NCI-H510A (cell line): ENCODE measurements at regions not wholly inside any gene's neighbourhood (a gene's known extent, or its start where the extent isn't known, plus 50 kb on each side); places are given as distances from the start of the nearest gene placed in this dataset.
"Not testable (repeated sequence)": the region's sequence is repeated elsewhere in the genome, so short reads cannot be mapped to it uniquely, and the experiment has no call there.

ENCODE experiments used
- DNase-seq: peaks from one replicate; lab custom pipeline; 2025; lab: John Stamatoyannopoulos, UW

DNA sequence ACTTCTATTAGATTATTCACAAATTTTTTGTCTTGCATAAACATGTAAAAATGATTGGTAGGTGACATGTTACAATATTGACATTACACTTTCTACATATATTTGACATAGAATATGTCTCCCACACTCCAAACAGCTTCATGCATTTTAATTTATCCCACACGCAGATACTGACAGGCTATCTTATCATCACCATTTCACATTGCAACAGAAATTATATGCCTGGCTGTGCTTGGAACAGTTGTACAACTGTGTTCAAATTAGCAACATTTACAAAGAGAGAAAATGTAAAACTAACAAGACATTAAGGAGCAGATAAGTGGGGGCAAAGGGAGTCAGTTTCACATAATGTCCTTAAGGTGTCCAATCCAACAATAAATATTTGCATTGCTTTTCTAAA lies 1208.5 kb downstream of the NSUN3 start:
- no peak for DNase-seq

- DNase-seq, result no peak
Observed at GRCh38 chr3:95272166-95272565, 1209.3 kb downstream of the NSUN3 start.

DNA sequence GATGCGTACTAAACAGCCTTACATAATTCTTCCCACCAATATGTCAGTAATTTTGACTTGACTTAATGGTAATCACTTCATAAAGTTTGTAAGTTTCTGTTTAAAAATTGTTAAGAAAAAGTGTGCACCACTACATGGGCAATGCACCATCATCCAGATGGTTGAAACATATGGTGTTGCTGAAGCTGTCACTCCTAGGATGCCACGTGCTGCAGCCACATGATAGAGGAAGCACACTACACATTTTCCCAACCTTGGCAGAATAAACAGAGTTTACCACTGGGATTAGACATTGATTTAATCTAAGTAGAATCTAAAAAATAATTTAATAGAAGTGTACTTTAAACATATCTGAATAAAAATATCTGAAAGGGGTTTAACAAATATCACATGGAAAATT lies 1209.9 kb downstream of the NSUN3 start:
- DNase-seq, result no peak

- no peak for DNase-seq
Observed at GRCh38 chr3:95277613-95278012, 1214.8 kb downstream of the NSUN3 start.

- no peak for DNase-seq
Observed at GRCh38 chr3:95280711-95281352, 1218.0 kb downstream of the NSUN3 start.

- DNase-seq, result no peak
Observed at GRCh38 chr3:95289295-95289694, 1226.4 kb downstream of the NSUN3 start.

DNA sequence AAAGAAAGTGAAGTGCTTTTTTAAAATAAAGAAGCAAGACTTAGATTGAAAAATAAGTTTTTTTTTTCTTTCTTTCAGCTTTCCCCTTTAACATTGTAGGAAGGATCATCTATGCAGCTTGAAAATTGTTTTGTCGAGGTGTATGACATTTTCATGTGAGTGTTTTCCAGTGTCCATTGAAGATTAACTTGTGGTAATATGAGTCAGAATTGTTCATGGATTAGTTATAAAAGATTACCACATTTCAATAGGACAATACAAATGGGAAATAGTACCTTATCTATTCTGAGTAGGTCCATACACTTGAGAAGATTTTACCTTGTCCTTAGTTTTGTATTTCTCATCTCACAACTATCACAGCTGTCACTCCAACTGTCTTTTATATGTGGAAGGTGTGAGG lies 1234.7 kb downstream of the NSUN3 start:
- DNase-seq, result no peak

GRCh38 chr3:95302044-95302443 lies 1239.2 kb downstream of the NSUN3 start:
- no peak for DNase-seq

GRCh38 chr3:95310560-95310959 lies 1247.7 kb downstream of the NSUN3 start:
- DNase-seq, result no peak

GRCh38 chr3:95311272-95311671 lies 1248.4 kb downstream of the NSUN3 start:
- DNase-seq, result no peak

- DNase-seq, result no peak
Observed at GRCh38 chr3:95312650-95313049, 1249.8 kb downstream of the NSUN3 start.

- DNase-seq, result no peak
Observed at GRCh38 chr3:95319921-95320494, 1257.1 kb downstream of the NSUN3 start.

DNA sequence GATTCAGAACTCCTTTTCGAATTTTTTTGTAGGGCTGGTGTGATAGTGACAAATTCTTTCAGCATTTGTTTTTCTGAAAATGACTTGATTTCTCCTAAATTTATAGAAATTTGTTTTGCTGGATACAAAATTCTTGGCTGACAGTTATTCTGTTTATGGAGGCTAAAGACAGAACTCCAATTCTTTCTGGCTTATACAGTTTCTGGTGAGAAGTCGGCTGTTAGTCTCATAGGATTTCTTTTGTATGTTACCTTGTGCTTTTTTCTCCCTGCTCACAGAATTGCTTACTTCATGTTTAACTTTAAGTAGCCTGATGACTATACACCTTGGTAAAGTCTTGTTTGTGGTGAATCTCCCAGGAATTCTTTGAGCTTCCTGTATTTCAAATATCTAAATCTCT lies 1264.6 kb downstream of the NSUN3 start:
- no peak for DNase-seq

- no peak for DNase-seq
Observed at GRCh38 chr3:95333826-95334225, 1271.0 kb downstream of the NSUN3 start.

DNA sequence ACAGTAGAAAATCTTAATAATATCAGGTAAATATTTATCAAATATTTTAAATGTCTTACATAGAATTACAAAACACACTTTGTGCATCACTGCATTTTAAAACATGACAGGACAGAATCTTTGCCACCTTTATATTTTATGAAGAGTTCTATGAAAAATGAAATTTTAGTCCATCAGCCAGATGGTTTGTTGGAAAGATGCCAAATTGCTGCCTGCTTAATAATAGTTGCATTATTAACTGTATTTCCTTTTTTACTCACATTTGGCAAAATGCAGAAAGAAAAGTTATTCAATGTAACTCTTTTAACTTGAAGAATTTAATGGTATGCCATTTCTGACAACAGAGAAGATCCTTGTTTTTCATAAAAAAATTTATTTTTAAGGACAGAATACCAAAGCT lies 1271.6 kb downstream of the NSUN3 start:
- DNase-seq, result no peak

DNA sequence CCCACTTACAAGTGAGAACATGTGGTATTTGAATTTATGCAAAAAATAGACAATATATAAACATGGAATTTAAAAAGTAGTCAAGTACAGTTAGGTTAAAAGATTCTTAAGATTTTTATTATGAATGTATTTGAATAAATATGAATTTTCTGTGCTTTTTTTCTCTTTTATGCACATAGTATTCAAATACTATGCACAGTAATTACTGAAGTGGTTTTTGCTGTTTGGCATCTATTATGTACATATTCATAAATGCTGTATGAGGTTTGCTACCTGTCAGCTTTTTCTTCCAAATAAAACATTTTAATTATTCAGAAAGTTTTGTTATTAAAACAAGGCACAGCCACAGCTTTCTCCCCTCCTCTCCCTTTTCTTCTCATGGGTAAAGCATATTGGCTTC lies 1272.7 kb downstream of the NSUN3 start:
- no peak for DNase-seq

DNA sequence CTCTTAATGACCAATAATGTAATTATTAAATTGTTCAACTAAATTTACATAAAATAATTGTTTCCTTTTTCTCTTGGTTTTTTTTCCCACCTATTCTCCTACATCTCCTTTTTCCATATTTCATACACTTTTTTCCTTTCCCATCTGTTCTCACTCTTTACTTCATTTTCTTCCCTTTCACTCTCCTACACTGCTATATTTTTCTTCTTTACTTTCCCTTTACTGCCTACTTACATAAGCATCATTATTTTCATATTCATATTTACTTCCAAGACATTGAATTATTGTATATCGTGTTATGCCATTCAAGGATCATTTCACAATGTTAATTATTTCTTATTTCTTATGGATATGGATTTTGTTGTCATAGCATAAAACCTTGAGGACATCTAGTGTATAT lies 1275.6 kb downstream of the NSUN3 start:
- no peak for DNase-seq

- no peak for DNase-seq
Observed at GRCh38 chr3:95341314-95341713, 1278.5 kb downstream of the NSUN3 start.

DNA sequence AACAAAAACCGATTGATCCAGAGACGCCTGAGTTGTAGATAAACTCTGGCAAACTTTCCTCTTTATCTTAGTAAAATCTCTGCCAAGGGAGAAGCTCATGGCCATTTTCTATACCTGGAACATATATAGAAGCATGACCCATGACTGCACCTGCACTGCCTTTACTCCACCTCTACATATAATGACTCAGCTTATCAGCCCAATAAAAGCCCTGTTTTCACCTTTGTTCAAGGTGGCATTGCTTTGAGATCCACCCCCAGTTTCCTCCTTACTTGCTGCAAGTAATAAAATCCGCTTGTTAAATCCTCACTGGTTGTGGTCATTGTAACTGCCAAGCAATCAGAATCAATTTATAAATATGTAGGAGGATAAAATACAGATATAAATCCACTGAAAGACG lies 1280.4 kb downstream of the NSUN3 start:
- no peak for DNase-seq

GRCh38 chr3:95343767-95344166 lies 1280.9 kb downstream of the NSUN3 start:
- no peak for DNase-seq

DNA sequence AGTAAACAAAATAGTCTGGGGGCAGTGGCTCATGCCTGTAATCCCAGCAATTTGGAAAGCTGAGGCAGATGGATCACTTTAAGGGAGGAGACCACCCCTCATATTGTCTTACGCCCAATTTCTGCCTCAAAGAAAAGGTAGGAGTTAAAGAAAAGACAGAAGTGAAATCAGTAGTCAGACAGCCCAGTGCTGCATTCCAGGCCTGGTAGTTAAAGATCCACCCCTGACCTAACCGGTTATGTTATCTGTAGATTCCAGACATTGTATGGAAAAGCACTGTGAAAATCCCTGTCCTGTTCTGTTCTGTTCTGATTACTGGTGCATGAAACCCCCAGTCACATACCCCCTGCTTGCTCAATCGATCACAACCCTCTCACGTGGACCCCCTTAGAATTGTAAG lies 1285.1 kb downstream of the NSUN3 start:
- not testable (repeated sequence) for DNase-seq

DNA sequence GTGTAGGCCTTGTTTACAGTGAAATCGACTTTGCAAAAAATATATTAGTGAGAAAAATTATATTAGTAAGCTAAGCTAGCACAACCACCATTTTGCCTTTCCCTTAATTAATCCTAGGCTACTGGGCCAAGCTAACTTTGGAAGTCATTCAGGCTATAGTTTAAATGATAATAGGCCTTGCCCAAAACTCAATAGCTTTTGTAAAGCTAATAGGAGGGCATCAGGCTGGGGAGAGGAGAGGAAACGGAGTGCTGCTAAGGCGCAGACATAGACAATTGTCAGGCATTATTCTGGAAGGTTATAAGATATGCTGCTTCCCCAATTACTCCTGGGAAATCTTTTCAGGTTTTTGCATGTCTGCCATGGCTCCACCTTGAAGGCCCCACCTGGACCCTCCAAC lies 1286.0 kb downstream of the NSUN3 start:
- no peak for DNase-seq

DNA sequence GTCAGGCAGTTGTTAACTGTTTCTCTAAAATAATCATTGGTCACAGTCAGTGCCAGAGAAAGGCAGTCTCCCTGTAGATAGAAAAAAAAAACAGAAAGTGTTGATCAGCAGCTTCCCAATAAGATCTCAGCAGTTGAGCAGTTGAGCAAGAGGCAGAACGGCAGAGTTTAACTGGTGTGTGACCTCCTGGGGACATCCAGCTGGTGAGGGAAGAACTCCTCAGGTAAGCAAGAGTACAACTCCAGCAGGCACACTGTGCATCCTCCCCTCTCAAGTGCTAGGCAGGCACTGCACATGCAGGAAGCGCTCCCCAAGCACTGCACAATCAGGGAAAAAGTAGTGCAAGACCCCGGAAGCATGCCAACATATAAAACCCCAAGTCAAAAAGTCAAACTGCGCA lies 1287.2 kb downstream of the NSUN3 start:
- no peak for DNase-seq

DNA sequence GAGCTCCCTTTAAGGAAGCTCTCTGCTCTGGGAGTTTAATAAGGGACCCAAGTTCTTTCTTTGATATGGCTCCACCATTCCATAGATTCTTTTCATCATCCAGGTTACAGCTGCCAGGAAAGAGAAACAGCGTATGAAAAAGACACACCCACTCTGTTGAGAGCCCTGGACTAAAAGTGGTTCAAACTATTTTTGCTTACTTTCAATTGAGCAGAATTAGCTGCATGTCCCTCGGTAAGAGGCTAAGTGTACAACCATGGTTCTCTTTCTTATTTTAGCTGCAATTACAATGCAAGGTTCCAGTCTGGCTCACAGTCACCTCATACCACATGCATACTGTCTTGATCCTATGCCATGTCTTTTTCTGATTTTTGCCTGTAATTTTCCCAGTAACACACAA lies 1288.3 kb downstream of the NSUN3 start:
- no peak for DNase-seq
